ENCODE measurements at regions not wholly inside any gene's neighbourhood (a gene's known extent, or its start where the extent isn't known, plus 50 kb on each side); places are given as distances from the start of the nearest gene placed in this dataset.
"Not testable (repeated sequence)": the region's sequence is repeated elsewhere in the genome, so short reads cannot be mapped to it uniquely, and the experiment has no call there.

DNA sequence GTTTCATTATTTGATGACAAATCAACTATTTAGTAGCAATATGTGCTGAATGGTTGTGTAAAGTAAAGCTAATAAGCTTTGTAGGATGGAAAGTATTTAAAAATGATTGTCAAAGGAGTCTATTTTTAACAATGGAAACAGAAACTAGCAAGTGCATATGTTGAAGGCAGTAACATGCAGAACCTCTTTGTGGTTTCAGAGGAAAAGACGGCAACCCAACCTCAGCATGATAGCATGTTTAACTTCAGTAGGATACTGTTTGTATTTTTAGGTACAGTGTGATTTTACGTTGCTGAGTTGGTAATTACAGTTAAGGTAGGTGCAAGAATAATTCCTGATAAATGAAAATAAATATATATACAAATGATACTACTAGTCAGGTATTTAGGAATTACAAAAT lies 545.4 kb downstream of the CDY1 start:
- DNase-seq (ENCODE audit: low read depth, low spot score), result not testable (repeated sequence)

DNA sequence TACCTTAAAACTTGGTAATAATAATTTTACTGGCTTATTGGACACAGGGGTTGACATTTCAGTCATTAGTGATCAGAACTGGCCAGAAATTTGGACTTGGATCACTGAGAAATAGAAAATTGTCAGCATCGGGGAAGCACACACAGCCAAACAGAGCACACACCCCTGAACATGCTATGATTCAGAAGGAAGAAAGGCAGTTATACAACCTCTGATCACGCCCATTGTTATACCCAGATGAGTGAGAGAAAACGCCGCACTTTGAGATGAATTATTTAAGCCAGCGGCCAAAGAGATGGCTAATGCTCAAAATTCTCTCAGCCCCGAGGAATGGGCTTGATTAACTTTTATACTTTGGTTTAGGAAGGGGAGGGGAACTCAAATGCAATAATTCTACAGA lies 557.4 kb downstream of the CDY1 start:
- DNase-seq (ENCODE audit: low read depth, low spot score), result not testable (repeated sequence)

DNA sequence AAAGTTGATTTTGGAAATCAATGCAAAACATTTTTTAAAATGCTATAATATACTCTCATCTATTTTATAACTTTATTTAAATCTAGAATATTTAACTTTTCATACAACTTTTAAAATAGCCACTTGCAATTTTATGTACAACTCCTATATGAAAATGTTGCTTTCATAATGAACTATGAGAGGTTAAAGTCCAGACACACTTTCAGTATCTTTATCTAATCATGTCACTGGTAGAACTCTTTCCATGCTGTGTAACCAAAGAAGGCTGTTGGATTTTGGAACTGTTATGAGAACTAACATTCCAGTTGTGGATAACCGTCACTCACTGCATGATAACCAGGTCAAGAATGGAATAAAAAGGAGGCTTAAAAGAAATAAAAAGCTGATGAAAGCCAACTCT lies 603.1 kb downstream of the CDY1 start:
- DNase-seq (ENCODE audit: low read depth, low spot score), result not testable (repeated sequence)

DNA sequence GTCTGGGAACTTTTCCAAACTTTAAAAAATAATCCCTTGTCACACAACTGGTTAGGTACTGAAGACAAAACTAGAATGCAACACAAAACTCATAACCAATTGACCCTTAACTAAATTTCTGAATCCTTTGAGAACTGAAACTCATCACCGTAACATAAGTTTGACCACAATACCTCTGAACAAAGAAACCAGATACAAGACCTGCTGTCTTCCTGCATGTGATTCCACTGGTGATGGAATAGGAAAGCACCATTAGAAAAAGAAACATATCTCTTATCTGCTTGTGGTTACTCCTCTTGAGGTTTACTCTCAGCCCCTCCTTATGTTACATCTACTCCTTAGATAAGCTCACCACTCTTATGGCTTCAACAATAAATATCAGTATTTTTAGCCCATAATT lies 603.6 kb downstream of the CDY1 start:
- DNase-seq (ENCODE audit: low read depth, low spot score), result not testable (repeated sequence)

DNA sequence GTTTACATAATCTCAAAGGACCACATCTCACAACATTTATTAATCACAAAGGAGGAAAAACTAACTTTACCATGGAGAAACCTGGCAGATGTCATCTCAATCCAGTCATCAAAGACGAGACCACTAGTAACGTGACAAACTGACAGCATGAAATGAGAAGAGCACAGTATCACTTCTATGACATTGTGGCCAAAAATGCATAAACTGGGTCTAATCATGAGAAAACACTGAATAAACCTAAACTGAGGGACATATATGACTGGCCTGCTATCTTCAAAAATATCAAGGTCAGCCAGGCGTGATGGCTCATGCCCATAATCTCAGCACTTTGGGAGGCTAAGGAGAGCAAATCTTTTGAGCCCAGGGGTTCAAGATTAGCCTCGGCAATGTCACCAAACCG lies 619.0 kb downstream of the CDY1 start:
- DNase-seq (ENCODE audit: low read depth, low spot score), result not testable (repeated sequence)

DNA sequence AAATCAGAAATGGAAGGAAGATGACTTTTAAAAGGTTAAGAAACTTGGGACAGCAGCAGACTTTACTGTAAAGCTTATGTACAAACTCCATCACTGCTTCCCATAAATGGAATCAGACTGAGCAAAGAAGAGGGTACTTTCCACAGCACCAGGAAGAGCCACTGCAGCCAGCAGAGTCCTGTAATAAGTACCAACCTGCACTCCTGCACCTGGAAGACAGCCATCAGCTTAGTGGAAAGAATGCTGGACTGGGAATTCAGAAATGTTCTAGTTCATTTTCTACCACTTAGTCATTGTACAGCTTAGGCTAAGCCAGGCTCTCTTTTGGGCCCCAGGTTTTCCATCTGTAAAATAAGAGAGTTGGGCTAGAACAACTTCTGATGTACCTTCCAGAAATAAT lies 632.3 kb downstream of the CDY1 start:
- DNase-seq (ENCODE audit: low read depth, low spot score), result not testable (repeated sequence)

DNA sequence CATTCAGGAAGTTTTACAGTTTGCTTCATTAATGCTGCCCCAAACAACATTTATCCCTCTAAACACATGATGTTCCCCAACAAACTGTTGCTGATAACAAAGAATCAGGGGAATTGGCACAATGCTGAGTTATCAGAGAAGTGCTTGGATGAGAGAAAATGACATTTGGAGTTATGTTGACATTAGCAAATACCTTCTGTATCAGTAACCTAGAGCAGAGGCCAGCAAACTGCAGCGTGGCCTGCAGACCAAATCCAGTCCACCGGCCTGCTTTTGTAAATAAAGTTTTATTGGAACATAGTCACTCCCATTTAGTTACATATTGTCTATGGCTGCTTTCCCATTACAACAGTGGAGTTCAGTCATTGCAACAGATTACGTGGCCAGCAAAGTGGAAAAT lies 643.5 kb downstream of the CDY1 start:
- DNase-seq (ENCODE audit: low read depth, low spot score), result not testable (repeated sequence)

DNA sequence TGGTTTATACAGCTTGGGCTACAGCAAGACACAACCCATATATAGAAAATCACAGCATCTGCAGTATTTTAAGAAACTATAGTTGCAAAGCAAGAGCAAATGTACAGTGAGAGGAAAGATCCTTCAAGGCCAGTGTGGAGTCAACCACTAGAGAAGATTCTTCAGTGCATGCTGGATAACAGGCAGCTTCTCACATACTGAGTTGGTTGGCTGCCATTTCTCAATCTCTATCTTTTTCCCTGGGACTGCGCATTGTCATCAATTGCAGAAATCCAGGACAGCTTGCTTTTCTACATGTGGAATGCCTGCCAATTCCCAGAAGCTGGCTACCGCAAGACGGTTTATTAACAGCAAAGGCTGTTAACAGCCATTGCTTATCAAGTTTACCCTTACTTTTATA lies 646.5 kb downstream of the CDY1 start:
- DNase-seq (ENCODE audit: low read depth, low spot score), result not testable (repeated sequence)

DNA sequence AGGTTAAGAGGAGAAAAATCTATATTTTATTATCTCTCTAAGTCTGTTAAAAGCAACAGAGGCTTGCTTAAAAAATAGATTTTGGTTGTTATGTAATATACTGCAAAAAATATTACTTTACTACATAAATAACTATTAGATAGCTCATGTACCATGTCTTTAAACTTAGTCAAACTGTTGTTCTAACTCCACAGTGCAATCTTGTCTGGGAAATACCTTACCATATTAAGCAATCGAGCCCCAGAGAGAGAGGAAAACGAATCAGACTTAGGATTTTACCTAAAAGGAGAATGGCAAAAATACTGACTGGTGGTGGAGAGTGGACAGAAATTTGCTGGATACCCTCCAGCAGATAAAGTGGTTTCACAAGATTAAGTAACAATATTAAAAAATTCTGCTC lies 647.0 kb downstream of the CDY1 start:
- not testable (repeated sequence) for DNase-seq (ENCODE audit: low read depth, low spot score)

DNA sequence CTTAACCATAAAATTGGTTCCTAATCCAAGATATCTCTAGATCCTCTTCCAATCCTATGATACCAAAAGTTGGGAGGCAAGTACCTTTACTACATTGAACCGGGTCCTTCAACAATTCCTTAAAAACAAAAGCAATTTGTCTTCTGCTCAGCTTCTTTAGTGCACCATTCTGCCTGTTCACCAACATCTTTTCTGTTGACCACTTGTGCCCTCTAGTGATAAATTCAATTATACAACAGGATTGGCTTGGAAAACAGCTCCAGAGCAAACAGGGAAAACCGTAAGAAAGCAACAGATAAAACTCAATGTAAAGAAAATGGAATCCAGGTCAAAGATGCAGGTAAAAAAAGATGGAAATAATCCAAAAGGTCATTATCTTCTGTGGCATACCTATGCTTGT lies 651.2 kb downstream of the CDY1 start:
- DNase-seq (ENCODE audit: low read depth, low spot score), result not testable (repeated sequence)

DNA sequence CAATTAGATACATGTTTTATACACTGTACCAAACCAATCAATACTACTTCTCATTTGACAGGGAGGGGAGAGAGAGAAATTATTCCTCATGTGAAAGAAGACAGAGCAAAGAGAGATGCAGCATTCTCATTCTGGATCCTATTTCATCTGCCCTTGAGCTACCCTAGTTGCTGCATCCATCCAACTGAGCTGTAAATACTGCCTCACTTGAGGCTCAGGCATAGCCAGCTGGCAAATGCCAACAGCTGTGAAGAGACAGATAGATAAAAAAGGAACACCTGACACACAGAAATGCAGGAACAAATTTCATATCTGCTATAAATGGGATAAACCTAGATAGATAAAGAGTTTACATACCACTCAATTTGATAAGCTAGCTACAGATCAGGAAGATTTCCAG lies 684.1 kb downstream of the CDY1 start:
- DNase-seq (ENCODE audit: low read depth, low spot score), result not testable (repeated sequence)

DNA sequence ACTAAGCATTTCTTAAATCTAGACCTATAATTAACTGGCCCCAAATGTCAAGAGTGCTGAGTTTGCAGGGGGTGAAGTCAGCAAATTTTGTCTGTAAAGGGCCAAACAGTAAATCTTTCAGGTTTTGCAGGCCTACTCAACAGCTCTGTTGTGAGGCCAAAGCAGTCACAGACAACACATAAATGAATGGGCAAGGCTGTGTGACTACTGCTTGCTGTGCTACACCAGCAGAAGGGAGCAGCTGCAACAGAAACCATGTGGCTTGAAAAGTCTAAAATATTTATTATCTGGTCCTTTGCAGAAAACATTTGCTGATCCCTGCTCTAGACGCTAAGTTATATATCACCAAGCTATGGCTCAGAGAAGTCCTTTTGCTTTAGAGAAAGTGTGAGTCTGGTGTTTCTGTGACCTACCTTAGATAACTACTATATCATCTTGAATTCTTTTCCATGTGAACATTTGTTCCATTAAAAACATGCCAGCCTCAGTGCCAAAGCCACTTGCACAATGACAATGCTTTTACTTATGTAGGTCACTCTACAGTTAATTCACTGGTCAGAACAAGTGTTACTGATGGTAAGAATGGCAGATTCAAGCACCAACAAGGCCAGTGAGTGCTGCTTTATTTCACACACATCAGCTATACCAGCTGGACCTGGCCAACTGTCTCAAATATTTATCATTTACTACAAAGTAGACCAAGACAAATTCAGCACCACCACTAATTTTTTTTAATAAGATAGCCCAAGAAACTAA lies 684.9 kb downstream of the CDY1 start:
- DNase-seq (ENCODE audit: low read depth, low spot score), result not testable (repeated sequence)

DNA sequence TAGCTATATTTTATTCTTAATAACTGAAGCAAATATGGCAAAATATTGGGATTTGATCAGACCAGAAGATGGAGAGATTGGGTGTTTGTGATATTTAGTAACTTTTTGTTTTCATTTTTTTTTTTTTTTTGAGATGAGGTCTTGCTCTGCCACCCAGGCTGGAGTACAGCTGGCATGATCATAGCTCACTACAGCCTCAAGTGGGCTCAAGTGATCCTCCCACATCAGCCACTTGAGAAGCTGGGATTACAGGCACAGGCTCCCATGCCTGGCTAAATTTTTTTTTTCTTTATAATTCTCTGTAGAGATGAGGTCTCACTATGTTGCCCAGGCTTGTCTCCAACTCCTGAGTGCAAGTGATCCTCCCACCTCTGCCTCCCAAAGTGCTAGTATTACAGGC lies 686.4 kb downstream of the CDY1 start:
- DNase-seq (ENCODE audit: low read depth, low spot score), result not testable (repeated sequence)

DNA sequence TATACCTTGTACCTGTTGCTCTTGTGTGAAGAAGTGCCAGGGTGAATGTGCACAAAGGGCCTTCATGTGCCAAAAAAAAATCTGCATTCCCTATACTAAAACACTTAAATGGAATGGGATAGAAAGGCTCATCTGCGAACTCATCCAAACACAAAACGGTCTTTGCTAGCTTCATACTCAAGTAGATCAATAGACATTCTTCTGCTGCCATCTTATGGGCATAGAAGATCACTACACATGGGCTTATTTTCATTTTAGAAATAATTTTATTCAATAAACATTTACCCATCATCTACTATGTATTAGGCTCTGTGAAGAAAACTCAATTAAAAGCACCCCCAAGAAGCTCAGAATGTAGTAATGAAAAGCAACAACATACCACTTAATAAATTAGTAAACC lies 693.1 kb downstream of the CDY1 start:
- DNase-seq (ENCODE audit: low read depth, low spot score), result peak; percentile 1

DNA sequence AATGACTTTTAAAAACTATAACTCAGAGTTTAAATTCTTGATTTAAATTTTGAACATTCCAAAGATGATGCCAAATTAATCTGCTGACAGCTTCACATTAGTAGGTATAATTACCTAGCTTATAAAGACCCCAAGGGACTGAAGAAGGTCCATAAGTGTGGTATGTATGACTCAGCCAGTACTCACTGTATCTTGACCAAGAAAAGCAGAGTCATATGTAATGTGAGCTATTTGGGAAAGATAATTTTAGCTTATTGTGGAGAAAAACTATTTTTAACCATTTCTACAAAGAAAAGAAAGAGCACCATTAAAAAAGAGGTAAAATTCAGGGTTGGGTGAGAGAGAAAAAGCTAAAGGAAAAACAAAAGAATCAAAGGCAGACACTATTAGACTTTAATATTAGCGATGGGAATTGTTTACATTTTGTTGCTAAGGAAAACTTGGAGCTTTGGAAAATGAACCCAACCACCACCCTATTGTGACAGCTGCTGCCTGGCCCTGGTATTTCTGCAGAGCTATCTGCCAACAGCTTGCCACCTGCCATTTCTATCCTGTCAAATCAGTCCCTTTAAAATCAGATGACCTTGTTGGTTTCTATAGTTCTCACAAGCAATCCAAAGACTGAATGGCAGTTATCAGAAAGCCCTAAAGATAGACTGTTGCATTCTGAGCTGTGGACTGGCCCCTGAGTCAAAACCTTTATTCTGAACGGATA lies 697.7 kb downstream of the CDY1 start:
- DNase-seq (ENCODE audit: low read depth, low spot score), result not testable (repeated sequence)

DNA sequence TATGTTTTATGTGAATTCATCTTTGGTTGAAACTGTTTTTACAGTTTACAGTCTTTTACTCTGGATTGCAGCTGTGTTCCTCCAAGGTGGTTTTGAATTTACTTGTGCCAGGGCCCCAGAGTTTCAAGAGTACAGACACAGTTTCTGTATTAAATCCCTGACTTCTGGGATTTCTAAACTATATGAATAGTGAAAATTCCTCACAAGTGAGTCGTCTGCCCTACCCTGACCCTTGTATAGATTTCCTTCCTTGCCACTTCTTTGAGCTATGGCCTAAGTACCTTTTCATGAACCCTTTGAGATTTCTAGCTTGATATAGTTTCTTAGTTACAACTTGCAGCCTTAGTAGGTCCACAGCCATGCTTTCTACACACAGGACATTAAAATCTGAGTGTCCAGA lies 700.8 kb downstream of the CDY1 start:
- not testable (repeated sequence) for DNase-seq (ENCODE audit: low read depth, low spot score)

DNA sequence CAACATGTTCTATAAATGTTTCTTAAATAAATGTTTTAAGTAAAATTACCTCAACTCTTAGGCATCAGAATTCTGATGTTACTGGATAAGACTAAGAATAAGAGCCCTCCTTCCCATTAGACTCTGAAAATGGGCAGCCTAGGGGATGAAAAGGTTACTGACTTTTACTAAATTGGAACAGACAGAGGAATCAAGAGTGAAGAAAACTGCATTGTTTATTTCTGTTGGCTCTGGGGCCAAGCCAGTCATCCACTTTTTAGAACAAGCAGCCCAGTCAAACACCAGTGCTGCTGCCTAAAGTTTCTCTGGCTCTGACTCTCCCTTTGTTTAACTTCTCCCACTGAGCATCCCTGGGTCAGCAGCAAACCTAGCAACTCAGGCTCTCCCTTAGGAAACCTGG lies 731.0 kb downstream of the CDY1 start:
- DNase-seq (ENCODE audit: low read depth, low spot score), result not testable (repeated sequence)

DNA sequence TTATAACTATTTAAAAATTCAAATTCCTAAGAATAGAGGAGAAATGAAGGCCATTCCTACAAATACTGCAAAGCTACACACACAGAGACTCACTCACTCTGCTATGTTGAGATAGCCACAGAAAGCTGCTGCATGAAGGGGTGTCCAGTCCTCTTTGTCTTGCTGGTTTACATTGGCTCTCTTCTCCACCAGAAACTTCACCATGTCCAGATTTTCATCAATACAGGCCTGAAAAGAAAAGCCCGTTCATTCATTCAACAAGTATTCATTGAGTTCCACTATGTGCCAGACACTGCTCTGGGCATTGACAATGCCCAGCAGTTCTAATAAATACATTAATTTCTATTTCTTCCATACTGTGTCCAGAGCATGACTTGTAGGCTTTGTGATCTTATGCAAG lies 732.3 kb downstream of the CDY1 start:
- DNase-seq (ENCODE audit: low read depth, low spot score), result no peak

DNA sequence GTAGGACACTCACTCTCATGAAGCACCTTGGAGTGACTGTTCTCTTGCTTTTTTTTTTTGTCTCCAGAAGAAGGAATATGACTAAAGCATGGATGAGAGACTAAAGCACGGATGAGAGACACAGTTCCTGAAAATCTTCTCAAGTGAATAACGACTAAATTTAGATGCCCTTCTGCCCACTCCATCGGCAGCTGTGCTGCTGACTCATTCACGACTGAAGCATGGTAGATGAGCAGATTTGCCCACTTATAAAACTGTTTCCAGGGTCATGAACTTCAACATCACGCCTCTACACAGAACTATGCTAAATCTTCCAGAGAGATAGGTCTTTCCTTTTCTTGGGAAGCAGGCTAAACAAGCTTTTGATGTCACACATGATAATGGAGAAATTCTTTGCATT lies 738.0 kb downstream of the CDY1 start:
- not testable (repeated sequence) for DNase-seq (ENCODE audit: low read depth, low spot score)

DNA sequence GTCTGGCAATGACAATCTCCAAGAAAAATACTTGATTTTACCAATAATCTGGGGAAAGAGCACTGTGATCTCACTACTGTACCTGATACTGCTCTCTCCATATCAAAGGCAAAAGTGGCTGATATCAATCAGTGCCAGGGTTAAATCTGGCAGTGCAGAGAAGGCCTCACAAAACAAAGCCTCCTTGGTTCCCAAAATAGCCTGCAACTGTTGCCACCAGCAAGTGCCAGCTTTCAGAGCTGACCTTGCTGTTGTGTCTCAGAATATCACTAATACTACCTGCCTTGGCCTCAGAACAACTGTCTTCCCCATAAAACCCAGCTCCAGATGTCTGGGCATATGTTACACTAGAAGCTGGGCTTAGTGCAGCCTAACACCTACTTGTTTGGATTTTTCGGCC lies 738.6 kb downstream of the CDY1 start:
- not testable (repeated sequence) for DNase-seq (ENCODE audit: low read depth, low spot score)

DNA sequence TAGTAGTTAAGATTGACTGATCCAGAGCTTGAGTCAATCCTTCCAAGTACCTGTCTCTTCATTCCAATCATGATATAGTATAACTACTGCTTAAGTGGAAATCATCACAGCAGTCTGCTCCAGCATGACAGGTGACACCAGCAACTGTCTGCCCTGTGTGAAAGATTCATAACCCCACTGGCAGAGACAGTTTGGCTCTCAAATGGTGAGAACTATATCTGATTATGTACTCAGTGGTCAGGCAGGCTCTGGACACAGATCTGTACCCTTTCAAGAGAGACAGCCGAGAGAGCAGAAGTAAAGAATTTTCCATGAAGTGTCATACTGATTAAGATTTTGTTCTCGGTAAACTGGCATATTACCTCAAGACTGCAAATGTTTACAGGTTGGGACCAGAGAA lies 741.5 kb downstream of the CDY1 start:
- DNase-seq (ENCODE audit: low read depth, low spot score), result not testable (repeated sequence)

DNA sequence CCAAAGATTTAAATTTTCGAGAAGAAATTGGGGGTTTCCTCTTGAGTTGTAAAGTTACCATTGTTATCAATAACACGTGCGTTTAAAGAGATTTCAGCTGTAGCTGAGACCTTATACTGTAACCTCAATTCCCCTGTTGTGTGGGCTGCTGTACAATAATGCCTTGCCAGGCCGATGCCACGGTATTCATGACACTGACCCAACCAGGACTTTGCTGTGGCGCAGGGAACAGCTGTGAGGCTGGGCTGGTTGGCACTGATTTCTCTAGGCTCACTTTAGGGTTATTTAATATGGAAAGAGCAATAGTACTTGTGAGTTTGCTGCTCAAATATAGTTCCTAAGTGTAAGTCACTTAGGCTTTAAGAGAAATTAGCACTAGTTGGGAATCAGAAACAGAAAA lies 744.2 kb downstream of the CDY1 start:
- not testable (repeated sequence) for DNase-seq (ENCODE audit: low read depth, low spot score)

DNA sequence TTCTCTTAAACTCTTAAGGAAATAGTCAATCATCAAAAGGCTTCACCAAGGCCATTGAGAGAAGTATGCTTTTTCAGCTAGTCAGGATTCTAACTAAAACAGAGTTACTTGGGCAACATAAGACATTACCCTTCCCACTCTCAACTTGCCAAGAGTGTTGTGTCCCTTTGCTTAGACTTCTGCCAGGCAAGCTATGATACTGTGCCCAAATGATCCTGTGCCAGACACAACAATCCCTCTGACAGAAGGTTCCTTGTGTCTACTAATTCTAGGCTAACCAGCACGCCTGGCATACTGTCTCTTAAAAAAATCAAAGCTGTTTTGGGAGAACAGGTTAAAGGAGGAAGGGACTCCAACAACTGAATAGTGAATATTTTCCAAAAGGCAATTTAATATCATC lies 750.6 kb downstream of the CDY1 start:
- peak; percentile 0 for DNase-seq (ENCODE audit: low read depth, low spot score)
